GM12891 (cell line): ENCODE measurements at regions not wholly inside any gene's neighbourhood (a gene's known extent, or its start where the extent isn't known, plus 50 kb on each side); places are given as distances from the start of the nearest gene placed in this dataset.

ENCODE experiments used
- PAX5 ChIP-seq: IDR thresholded peaks from 2 replicates; pipeline ENCODE4 v1.6.1; 2011; ENCODE audit warnings: low read length, moderate library complexity, mild to moderate bottlenecking; ENCODE audit not compliant: insufficient read depth, severe bottlenecking
- POLR2A ChIP-seq: IDR thresholded peaks from 2 replicates; pipeline ENCODE4 v1.6.1; 2011; ENCODE audit warnings: low read depth, low read length, control low read depth
- POLR2AphosphoS5 ChIP-seq: IDR thresholded peaks from 2 replicates; pipeline ENCODE4 v1.6.1; 2011; ENCODE audit warnings: low read depth, low read length, control low read depth

GRCh38 chr18:60267391-60268058 lies 105.0 kb downstream of the MC4R start:
- no peak for TF ChIP-seq POLR2A
- TF ChIP-seq POLR2AphosphoS5: no peak
- TF ChIP-seq PAX5: no peak
